Nephron (organoid): ENCODE measurements at regions not wholly inside any gene's neighbourhood (a gene's known extent, or its start where the extent isn't known, plus 50 kb on each side); places are given as distances from the start of the nearest gene placed in this dataset.

ENCODE experiments used
- H3K27ac Mint-ChIP-seq, 3 experiments: 2 replicates each; pipeline ENCODE4 v1.8.0; 2020; ENCODE audit warnings: mixed read lengths in 3 of 3, mild to moderate bottlenecking in 2 of 3, moderate library complexity in 1 of 3
- H3K27me3 Mint-ChIP-seq: 2 replicates; pipeline ENCODE4 v1.8.0; 2021; ENCODE audit warnings: low read depth, mild to moderate bottlenecking, moderate library complexity, mixed read lengths
- H3K36me3 Mint-ChIP-seq: 2 replicates; pipeline ENCODE4 v1.8.0; 2020; ENCODE audit warnings: low read depth, mixed read lengths
- H3K4me1 Mint-ChIP-seq: 2 replicates; pipeline ENCODE4 v1.8.0; 2020; ENCODE audit warnings: mixed read lengths
- H3K4me3 Mint-ChIP-seq, 3 experiments: 2 replicates each; pipeline ENCODE4 v1.8.0; 2020; ENCODE audit warnings: mild to moderate bottlenecking in 3 of 3, mixed read lengths in 3 of 3, moderate library complexity in 2 of 3
- H3K9me3 Mint-ChIP-seq: 2 replicates; pipeline ENCODE4 v1.8.0; 2020; ENCODE audit warnings: mixed read lengths
- TF ChIP-seq, protein P1 (sequence below), 3 experiments: fragments of 200-600 bp; sonication (generic); IDR thresholded peaks; one replicate each; pipeline ENCODE4 v1.5.0; 2021; ENCODE audit warnings: antibody characterized with exemption in 3 of 3; ENCODE audit not compliant: unreplicated experiment in 3 of 3

DNA sequence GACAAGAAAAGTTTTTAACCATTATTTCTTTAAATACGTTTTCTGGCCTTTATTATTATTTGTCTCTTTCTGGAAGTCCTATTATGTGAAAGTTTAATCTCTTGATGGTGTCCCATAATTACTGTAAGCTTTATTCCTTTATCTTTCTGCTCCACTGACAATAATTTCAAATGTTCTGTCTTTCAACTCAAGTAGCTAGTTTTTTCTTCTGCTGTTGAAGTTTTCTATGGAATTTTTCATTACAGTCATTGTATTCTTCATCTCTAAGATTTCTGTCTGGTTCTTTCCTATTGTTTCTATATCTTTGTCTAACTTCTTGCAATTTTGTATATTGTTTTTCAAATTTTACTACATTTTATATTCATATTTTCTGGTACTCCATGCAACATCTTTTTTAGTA, 173.6 kb upstream of the MGAT4C start:
- no peak overlapping the region for H3K4me3 Mint-ChIP-seq
- TF ChIP-seq, protein P1, sequence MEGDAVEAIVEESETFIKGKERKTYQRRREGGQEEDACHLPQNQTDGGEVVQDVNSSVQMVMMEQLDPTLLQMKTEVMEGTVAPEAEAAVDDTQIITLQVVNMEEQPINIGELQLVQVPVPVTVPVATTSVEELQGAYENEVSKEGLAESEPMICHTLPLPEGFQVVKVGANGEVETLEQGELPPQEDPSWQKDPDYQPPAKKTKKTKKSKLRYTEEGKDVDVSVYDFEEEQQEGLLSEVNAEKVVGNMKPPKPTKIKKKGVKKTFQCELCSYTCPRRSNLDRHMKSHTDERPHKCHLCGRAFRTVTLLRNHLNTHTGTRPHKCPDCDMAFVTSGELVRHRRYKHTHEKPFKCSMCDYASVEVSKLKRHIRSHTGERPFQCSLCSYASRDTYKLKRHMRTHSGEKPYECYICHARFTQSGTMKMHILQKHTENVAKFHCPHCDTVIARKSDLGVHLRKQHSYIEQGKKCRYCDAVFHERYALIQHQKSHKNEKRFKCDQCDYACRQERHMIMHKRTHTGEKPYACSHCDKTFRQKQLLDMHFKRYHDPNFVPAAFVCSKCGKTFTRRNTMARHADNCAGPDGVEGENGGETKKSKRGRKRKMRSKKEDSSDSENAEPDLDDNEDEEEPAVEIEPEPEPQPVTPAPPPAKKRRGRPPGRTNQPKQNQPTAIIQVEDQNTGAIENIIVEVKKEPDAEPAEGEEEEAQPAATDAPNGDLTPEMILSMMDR (IDR thresholded peaks at IDR 0.05; ENCODE audit: unreplicated experiment in 3 of 3) = no peak
- H3K36me3 Mint-ChIP-seq = peaks cover 13% of the 10 kb centered on the region
- no peaks in the 10 kb centered on the region for H3K27me3 Mint-ChIP-seq
- peaks cover 23% of the 10 kb centered on the region for H3K9me3 Mint-ChIP-seq
- no peaks in the 10 kb centered on the region for H3K4me1 Mint-ChIP-seq
- no peak overlapping the region for H3K27ac Mint-ChIP-seq

DNA sequence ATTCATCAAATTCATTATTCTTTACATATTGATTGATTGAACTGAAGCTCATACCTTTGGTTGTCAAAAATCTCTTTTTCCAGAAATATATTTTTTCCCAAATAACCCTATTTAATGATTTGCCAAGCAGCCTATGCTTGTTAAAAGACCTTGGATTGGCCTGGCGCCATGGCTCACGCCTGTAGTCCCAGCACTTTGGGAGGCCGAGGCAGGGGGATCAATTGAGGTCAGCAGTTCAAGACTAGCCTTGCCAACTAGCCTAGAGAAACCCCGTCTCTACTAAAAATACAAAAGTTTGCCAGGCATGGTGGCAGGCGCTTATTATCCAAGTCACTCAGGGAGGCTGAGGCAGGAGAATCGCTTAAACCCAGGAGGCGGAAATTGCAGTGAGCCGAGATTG, 165.1 kb upstream of the MGAT4C start:
- Mint-ChIP-seq H3K4me1 (no peaks in the 10 kb centered on the region), H3K9me3 (no peaks in the 10 kb centered on the region), H3K27me3 (no peaks in the 10 kb centered on the region), H3K36me3 (no peaks in the 10 kb centered on the region), H3K27ac (no peak overlapping the region), H3K4me3 (no peak overlapping the region)
- TF ChIP-seq, protein P1 (IDR thresholded peaks at IDR 0.05; ENCODE audit: unreplicated experiment in 3 of 3) = no peak

DNA sequence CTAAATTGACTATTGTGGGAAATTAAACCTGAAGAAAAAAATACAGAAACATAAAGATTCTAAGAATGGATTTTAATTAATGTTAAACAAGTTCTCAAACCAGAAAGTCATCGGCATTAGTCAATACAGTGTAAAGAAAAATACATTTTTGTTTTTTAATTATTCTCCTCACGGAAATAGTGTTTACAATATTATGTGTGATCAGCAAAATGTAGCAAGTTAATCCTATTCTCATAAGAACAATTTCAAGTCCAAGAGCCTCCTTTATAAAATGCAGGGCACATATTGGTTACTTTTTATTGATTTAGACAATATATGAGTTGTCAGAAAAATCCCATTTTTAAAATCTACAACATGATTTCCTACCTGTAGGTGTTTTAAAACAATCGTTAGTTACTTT, 158.0 kb upstream of the MGAT4C start:
- Mint-ChIP-seq H3K27me3 (no peaks in the 10 kb centered on the region), H3K4me1 (no peaks in the 10 kb centered on the region), H3K36me3 (peaks cover 11% of the 10 kb centered on the region), H3K9me3 (peaks cover 10% of the 10 kb centered on the region), H3K4me3 (no peak overlapping the region), H3K27ac (no peak overlapping the region)
- TF ChIP-seq, protein P1 (IDR thresholded peaks at IDR 0.05; ENCODE audit: unreplicated experiment in 3 of 3) = no peak

DNA sequence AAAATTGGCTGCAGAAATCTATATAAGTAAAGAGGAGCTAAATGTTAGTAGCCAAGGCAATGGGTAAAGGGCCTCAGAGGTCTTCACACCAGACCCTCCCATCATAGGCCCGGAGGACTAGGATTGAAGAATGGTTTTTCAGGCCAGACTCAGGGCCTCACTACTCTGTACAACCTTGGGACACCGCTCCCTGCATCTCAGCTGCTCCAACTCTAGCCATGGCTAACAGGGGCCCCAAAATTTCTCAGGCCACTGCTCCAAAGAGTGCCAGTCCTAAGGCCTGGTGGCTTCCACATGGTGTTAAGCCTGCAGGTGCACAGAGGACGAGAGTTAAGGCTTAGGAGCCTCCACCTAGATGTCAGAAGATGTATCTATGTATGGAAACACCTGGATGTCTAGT, 155.5 kb upstream of the MGAT4C start:
- no peaks in the 10 kb centered on the region for H3K4me1 Mint-ChIP-seq
- H3K27me3 Mint-ChIP-seq = no peaks in the 10 kb centered on the region
- no peak overlapping the region for H3K27ac Mint-ChIP-seq
- peaks cover 10% of the 10 kb centered on the region for H3K9me3 Mint-ChIP-seq
- H3K4me3 Mint-ChIP-seq = no peak overlapping the region
- TF ChIP-seq, protein P1 (IDR thresholded peaks at IDR 0.05; ENCODE audit: unreplicated experiment in 3 of 3) = no peak
- H3K36me3 Mint-ChIP-seq = peaks cover 11% of the 10 kb centered on the region

DNA sequence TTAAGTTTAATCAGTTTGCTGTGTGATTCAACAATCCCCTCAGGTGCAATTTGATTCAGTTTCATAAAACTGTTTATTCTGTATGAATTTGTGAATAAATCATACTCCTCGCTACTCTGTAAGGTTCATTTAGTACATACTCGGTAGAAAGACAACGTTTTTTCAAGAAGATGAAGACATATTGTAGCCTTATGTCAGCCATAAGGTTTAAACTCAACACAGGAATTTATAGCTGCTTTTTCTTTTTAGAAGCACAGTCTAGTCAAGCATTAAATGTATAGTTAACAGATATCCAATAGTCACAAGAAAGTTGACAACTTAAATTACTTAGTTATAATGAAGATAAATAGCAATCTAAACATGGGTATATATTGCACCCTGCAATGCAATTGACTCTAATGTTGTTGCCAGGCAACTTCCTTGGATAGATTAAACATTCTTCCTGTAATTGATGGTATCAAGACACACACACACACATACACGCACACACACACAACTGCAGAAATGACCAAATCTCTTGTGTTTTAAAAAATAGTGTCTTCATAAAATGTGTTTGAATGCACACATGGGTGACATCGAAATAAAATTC, 151.5 kb upstream of the MGAT4C start:
- H3K27me3 Mint-ChIP-seq = no peaks in the 10 kb centered on the region
- H3K4me1 Mint-ChIP-seq = no peaks in the 10 kb centered on the region

DNA sequence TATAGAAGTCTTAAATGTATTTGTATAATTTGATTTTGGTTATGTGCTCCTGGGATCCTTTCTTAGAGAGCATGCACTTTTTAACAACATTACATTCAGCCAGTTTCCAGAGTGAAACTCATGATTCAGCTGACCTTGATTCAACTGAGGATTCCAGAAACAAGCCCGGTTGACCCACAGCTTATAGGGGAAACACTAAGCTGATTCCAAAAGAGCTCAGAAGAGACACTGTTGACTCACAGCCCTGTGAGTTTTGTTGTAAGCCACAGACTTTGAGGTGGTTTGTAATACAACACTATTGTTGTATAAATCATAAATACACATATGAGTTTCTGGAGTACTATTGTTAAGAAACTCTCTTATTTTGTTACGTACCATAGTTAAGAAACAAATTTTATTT, 133.8 kb upstream of the MGAT4C start:
- Mint-ChIP-seq H3K4me1 (no peaks in the 10 kb centered on the region), H3K27me3 (no peaks in the 10 kb centered on the region), H3K9me3 (no peaks in the 10 kb centered on the region), H3K27ac (no peak overlapping the region), H3K4me3 (no peak overlapping the region), H3K36me3 (no peaks in the 10 kb centered on the region)
- TF ChIP-seq, protein P1 (IDR thresholded peaks at IDR 0.05; ENCODE audit: unreplicated experiment in 3 of 3) = no peak

More for the DNA sequence above, 151.5 kb upstream of the MGAT4C start:
- TF ChIP-seq, protein P1 (IDR thresholded peaks at IDR 0.05; ENCODE audit: unreplicated experiment in 3 of 3) = no peak
- Mint-ChIP-seq H3K36me3 (peaks cover 11% of the 10 kb centered on the region), H3K27ac (no peak overlapping the region), H3K9me3 (peaks cover 10% of the 10 kb centered on the region), H3K4me3 (no peak overlapping the region)
